K562 (cell line): ENCODE measurements at regions not wholly inside any gene's neighbourhood (a gene's known extent, or its start where the extent isn't known, plus 50 kb on each side); places are given as distances from the start of the nearest gene placed in this dataset.

Experiments
- ATAC-seq: fragments of 200-7000 bp; cut with Tn5 transposase; 3 replicates; pipeline ENCODE4 v1.9.1; 2020; ENCODE audit warnings: moderate library complexity
- BruUV-seq: library from RNA; stranded (reverse); fragments of 400-500 nt; replicated peaks from 2 replicates; lab custom pipeline; 2021; lab: Mats Ljungman, UMichigan
- CTCF ChIA-PET: fragments of 300-600 bp; formaldehyde crosslinking; extraction: SDS; loops from one replicate; lab custom pipeline; 2021; ENCODE audit warnings: low intra/inter-chr PET ratio; lab: Yijun Ruan, JAX
- POLR2A ChIA-PET: fragments of 300-600, 350-650 bp; sonication (Branson Sonifier 250); formaldehyde crosslinking; extraction: SDS; loops from one replicate; lab custom pipeline; 2021; ENCODE audit warnings: antibody characterized with exemption, inconsistent platforms; lab: Yijun Ruan, JAX
- DNase-seq, 4 experiments: peaks; one replicate each; pipeline versions ENCODE4 v3.0.0 to v3.0.0-alpha.2; 2011 to 2018; ENCODE audit warnings: low spot score in 3 of 4, mixed read lengths in 3 of 4; ENCODE audit errors: extremely low read depth in 1 of 4
- FAIRE-seq: peaks from 2 replicates; lab custom pipeline; 2011; peaks lifted over from hg19 to GRCh38; lab: Jason Lieb, UNC
- H2AFZ ChIP-seq: 2 replicates; pipeline ENCODE4 v1.6.0; 2011; ENCODE audit warnings: low read depth, low read length, control low read depth, inconsistent platforms
- H3K27ac ChIP-seq: fragments of 200-600 bp; 3 replicates; pipeline ENCODE4 v1.8.0; 2011; ENCODE audit warnings: low read depth, mild to moderate bottlenecking, control low read depth, inconsistent platforms, low read length, moderate library complexity, mixed read lengths; ENCODE audit errors: extremely low read depth
- H3K27me3 ChIP-seq, 2 experiments: fragments of 300-600 bp in 1 of 2; 2 replicates in 1 of 2; 3 replicates in 1 of 2; pipeline versions ENCODE4 v1.6.0 to v1.8.0; 2011; ENCODE audit warnings: inconsistent platforms in 2 of 2, low read length in 2 of 2, mild to moderate bottlenecking in 1 of 2, mixed read lengths in 1 of 2, moderate library complexity in 1 of 2; ENCODE audit not compliant: control insufficient read depth in 2 of 2, insufficient read depth in 2 of 2
- H3K36me3 ChIP-seq: fragments of 300-600 bp; 3 replicates; pipeline ENCODE4 v1.8.0; 2011; ENCODE audit warnings: mild to moderate bottlenecking, low read length, inconsistent platforms; ENCODE audit not compliant: control insufficient read depth, insufficient read depth
- H3K4me1 ChIP-seq, 2 experiments: fragments of 200-600 bp in 1 of 2; replicated peaks in 1 of 2; 2 replicates in 1 of 2; 3 replicates in 1 of 2; pipeline versions ENCODE4 v1.5.1 to v1.8.0; 2011; ENCODE audit warnings: inconsistent platforms in 2 of 2, low read length in 2 of 2, mild to moderate bottlenecking in 1 of 2, mixed read lengths in 1 of 2, moderate library complexity in 1 of 2; ENCODE audit not compliant: control insufficient read depth in 2 of 2, insufficient read depth in 2 of 2
- H3K4me2 ChIP-seq: 2 replicates; pipeline ENCODE4 v1.6.1; 2011; ENCODE audit warnings: low read length, control low read depth, inconsistent platforms, mixed read lengths; ENCODE audit not compliant: insufficient read depth
- H3K4me3 ChIP-seq: fragments of 200-600 bp; sonication (generic), shearing (Covaris generic); 2 replicates; pipeline ENCODE4 v1.5.1; 2016; ENCODE audit warnings: control low read depth, inconsistent platforms
- H3K79me2 ChIP-seq: fragments of 200-600 bp; 3 replicates; pipeline ENCODE4 v1.8.0; 2011; ENCODE audit warnings: low read length, inconsistent platforms; ENCODE audit not compliant: control insufficient read depth, insufficient read depth
- H3K9ac ChIP-seq, 2 experiments: 2 replicates each; pipeline versions ENCODE4 v1.6.0 to v1.6.1; 2011; ENCODE audit warnings: low read depth in 2 of 2, low read length in 2 of 2, control low read depth in 1 of 2, inconsistent platforms in 1 of 2, mild to moderate bottlenecking in 1 of 2, mixed read lengths in 1 of 2; ENCODE audit not compliant: insufficient read depth in 1 of 2
- H3K9me1 ChIP-seq: one replicate; pipeline ENCODE4 v1.6.0; 2011; ENCODE audit warnings: inconsistent platforms, mild to moderate bottlenecking, low read length, moderate library complexity; ENCODE audit not compliant: control insufficient read depth, insufficient read depth
- H3K9me3 ChIP-seq: replicated peaks from 2 replicates; pipeline ENCODE4 v1.5.1; 2011; ENCODE audit warnings: low read depth, low read length, inconsistent platforms; ENCODE audit not compliant: control insufficient read depth, insufficient read depth
- H4K20me1 ChIP-seq: replicated peaks from 2 replicates; pipeline ENCODE4 v1.6.1; 2011; ENCODE audit warnings: low read length, inconsistent platforms, mixed read lengths; ENCODE audit not compliant: control insufficient read depth, insufficient read depth
- ARID2 ChIP-seq: fragments of 450-650 bp; IDR thresholded peaks from 2 replicates; pipeline ENCODE4 v1.6.1; 2017; ENCODE audit warnings: antibody characterized with exemption, mild to moderate bottlenecking
- C11orf30 ChIP-seq: fragments of 450-650 bp; IDR thresholded peaks from 2 replicates; pipeline ENCODE4 v1.6.1; 2016; ENCODE audit warnings: low read depth, mild to moderate bottlenecking
- ETV5 ChIP-seq: sonication (generic); formaldehyde crosslinking; IDR thresholded peaks from 2 replicates; pipeline ENCODE4 v1.4.0; 2020; ENCODE audit warnings: low read depth, mild to moderate bottlenecking, missing genetic modification reagents
- TAF1 ChIP-seq: IDR thresholded peaks from 2 replicates; pipeline ENCODE4 v1.6.1; 2011; ENCODE audit warnings: mild to moderate bottlenecking, low read length, moderate library complexity; ENCODE audit not compliant: insufficient read depth, control insufficient read depth, severe bottlenecking; ENCODE audit errors: extremely low read depth
- XRCC5 ChIP-seq: fragments of 200-400 bp; formaldehyde crosslinking; IDR thresholded peaks from 2 replicates; pipeline ENCODE4 v1.6.1; 2017; ENCODE audit warnings: low read depth, mild to moderate bottlenecking, low read length
- WGBS: fragments of 100-300 bp; shearing (Covaris generic); methylation state at CpG from one replicate; pipeline ENCODE4 v1.1.6; 2016; ENCODE audit warnings: low coverage, mixed read lengths; ENCODE audit not compliant: insufficient coverage; ENCODE audit errors: missing lambda C conversion rate; 5-methylcytosine and 5-hydroxymethylcytosine counted together
- in situ Hi-C: fragments of 300-500 bp; cut with MboI; formaldehyde crosslinking; loops from 4 replicates; pipeline ENCODE4 v1.15.0; 2018; ENCODE audit warnings: inconsistent platforms, mixed read lengths
- intact Hi-C: fragments of 100-400 bp; cut with micrococcal nuclease; formaldehyde crosslinking; loops from 2 replicates; pipeline ENCODE4 v1.14.2; 2022
- TF ChIP-seq, protein P1 (sequence below): fragments of 450-650 bp; IDR thresholded peaks from 2 replicates; pipeline ENCODE4 v1.6.1; 2016; ENCODE audit warnings: missing biosample characterization, missing genetic modification characterization
- TF ChIP-seq, protein P2 (sequence below): fragments of 450-650 bp; formaldehyde crosslinking; IDR thresholded peaks from 2 replicates; pipeline ENCODE4 v1.4.0; 2022; ENCODE audit warnings: mild to moderate bottlenecking, moderate library complexity

DNA sequence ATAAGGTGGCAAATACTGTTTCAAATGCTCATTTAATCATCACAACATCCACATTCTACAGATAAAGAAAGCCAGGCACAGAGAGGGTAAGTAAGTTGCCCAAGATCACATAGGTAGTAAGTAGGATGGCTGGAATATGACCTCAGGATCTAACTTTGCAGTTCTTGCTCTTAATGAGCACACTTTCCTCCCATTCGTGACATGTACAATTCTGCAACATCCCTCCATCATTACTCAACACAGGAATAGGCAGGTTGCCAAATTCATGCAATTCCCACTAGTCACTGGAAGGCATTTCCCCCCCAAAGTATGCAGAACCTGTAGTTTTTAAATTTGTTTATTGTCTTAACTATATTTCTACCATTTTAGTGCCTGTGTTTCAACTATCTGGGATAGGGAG, 109.2 kb downstream of the OLFM4 start:
- no peaks in the 10 kb centered on the region for H4K20me1 ChIP-seq
- DNase-seq (no peak), ATAC-seq (no peak), FAIRE-seq (no peak)
- ChIA-PET CTCF (interaction anchor here (0.6 kb wide), 1 partner anchor 18 kb away, joined by 3 read pairs; no protein-coding TSS in a partner anchor), POLR2A (interaction anchor here (0.8 kb wide), 1 partner anchor 412 kb away, joined by 4 read pairs; no protein-coding TSS in a partner anchor)
- no TSS peak for BruUV-seq
- no peak overlapping the region for H3K4me3 ChIP-seq
- 0% methylated on average over 1 of the region's 1 CpG for WGBS
- H3K9me3 ChIP-seq, result no peaks in the 10 kb centered on the region
- H3K4me1 ChIP-seq, result no peaks in the 10 kb centered on the region
- H3K4me2 ChIP-seq, result no peak overlapping the region
- no peak overlapping the region for H2AFZ ChIP-seq
- in situ Hi-C loops, result no loop called here
- H3K79me2 ChIP-seq, result no peaks in the 10 kb centered on the region
- TF ChIP-seq, protein P1, sequence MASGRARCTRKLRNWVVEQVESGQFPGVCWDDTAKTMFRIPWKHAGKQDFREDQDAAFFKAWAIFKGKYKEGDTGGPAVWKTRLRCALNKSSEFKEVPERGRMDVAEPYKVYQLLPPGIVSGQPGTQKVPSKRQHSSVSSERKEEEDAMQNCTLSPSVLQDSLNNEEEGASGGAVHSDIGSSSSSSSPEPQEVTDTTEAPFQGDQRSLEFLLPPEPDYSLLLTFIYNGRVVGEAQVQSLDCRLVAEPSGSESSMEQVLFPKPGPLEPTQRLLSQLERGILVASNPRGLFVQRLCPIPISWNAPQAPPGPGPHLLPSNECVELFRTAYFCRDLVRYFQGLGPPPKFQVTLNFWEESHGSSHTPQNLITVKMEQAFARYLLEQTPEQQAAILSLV, result no peak
- TF ChIP-seq TAF1 (no peak), C11orf30 (no peak), XRCC5 (no peak), ETV5 (CRISPR knock-in tag) (no peak), ARID2 (no peak)
- TF ChIP-seq, protein P2, sequence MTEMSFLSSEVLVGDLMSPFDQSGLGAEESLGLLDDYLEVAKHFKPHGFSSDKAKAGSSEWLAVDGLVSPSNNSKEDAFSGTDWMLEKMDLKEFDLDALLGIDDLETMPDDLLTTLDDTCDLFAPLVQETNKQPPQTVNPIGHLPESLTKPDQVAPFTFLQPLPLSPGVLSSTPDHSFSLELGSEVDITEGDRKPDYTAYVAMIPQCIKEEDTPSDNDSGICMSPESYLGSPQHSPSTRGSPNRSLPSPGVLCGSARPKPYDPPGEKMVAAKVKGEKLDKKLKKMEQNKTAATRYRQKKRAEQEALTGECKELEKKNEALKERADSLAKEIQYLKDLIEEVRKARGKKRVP (CRISPR knock-in tag), result no peak
- H3K36me3 ChIP-seq, result no peaks in the 10 kb centered on the region
- H3K9me1 ChIP-seq, result no peaks in the 10 kb centered on the region
- H3K27me3 ChIP-seq, result no peaks in the 10 kb centered on the region; a peak in 1 of 5 replicates
- no peak overlapping the region for H3K9ac ChIP-seq
- intact Hi-C loops, result no loop called here
- no peak overlapping the region for H3K27ac ChIP-seq
